HEK293 (cell line): ENCODE measurements at regions not wholly inside any gene's neighbourhood (a gene's known extent, or its start where the extent isn't known, plus 50 kb on each side); places are given as distances from the start of the nearest gene placed in this dataset.

ENCODE experiments used
- CTCF ChIA-PET: fragments of 350-600 bp; formaldehyde crosslinking; extraction: SDS; loops from one replicate; lab custom pipeline; 2021; ENCODE audit warnings: antibody characterized with exemption; lab: Yijun Ruan, JAX
- POLR2A ChIA-PET: fragments of 300-600 bp; formaldehyde crosslinking; extraction: SDS; loops from one replicate; lab custom pipeline; 2020; ENCODE audit warnings: antibody characterized with exemption, inconsistent platforms; lab: Yijun Ruan, JAX
- H3K27ac ChIP-seq: fragments of 200-500 bp; sonication (Bioruptor generic); 2 replicates; pipeline ENCODE4 v1.5.1; 2014; ENCODE audit warnings: low read depth, low read length, control low read depth, inconsistent platforms; ENCODE audit errors: extremely low read depth
- H3K36me3 ChIP-seq, 2 experiments: fragments of 200-500 bp in 1 of 2; sonication (Bioruptor generic) in 1 of 2; 1 replicate in 1 of 2; 2 replicates in 1 of 2; pipeline ENCODE4 v1.5.1; 2014 to 2017; ENCODE audit warnings: inconsistent platforms in 2 of 2, low read length in 2 of 2; ENCODE audit not compliant: control insufficient read depth in 2 of 2, insufficient read depth in 1 of 2
- H3K4me1 ChIP-seq: fragments of 200-500 bp; sonication (Bioruptor generic); 2 replicates; pipeline ENCODE4 v1.5.1; 2014; ENCODE audit warnings: mild to moderate bottlenecking, low read length, inconsistent platforms; ENCODE audit not compliant: control insufficient read depth, insufficient read depth
- H3K4me3 ChIP-seq: 2 replicates; pipeline ENCODE4 v1.5.1; 2011; ENCODE audit warnings: low read depth, mild to moderate bottlenecking, control low read depth, low read length, moderate library complexity
- H3K9me3 ChIP-seq: fragments of 200-500 bp; sonication (Bioruptor generic); 2 replicates; pipeline ENCODE4 v1.5.1; 2014; ENCODE audit warnings: low read depth, low read length, inconsistent platforms; ENCODE audit not compliant: control insufficient read depth, insufficient read depth
- CTCF ChIP-seq: fragments of 450-650 bp; formaldehyde crosslinking; IDR thresholded peaks from 2 replicates; pipeline ENCODE4 v1.5.1; 2016; ENCODE audit warnings: missing biosample characterization, missing genetic modification characterization
- GLI4 ChIP-seq: fragments of 450-650 bp; formaldehyde crosslinking; IDR thresholded peaks from 2 replicates; pipeline ENCODE4 v1.5.1; 2016; ENCODE audit warnings: missing biosample characterization, missing genetic modification characterization
- INSM2 ChIP-seq: fragments of 450-650 bp; formaldehyde crosslinking; IDR thresholded peaks from 2 replicates; pipeline ENCODE4 v1.5.1; 2016; ENCODE audit warnings: missing biosample characterization, missing genetic modification characterization
- KLF10 ChIP-seq: fragments of 450-650 bp; IDR thresholded peaks from 2 replicates; pipeline ENCODE4 v1.5.1; 2018; ENCODE audit warnings: missing biosample characterization, mild to moderate bottlenecking, missing genetic modification characterization
- KLF9 ChIP-seq: fragments of 450-650 bp; formaldehyde crosslinking; IDR thresholded peaks from 2 replicates; pipeline ENCODE4 v1.5.1; 2016; ENCODE audit warnings: missing biosample characterization, missing genetic modification characterization, low read depth
- OVOL3 ChIP-seq: fragments of 450-650 bp; formaldehyde crosslinking; IDR thresholded peaks from 2 replicates; pipeline ENCODE4 v1.5.1; 2016; ENCODE audit warnings: missing biosample characterization, missing genetic modification characterization
- PATZ1 ChIP-seq: fragments of 450-650 bp; formaldehyde crosslinking; IDR thresholded peaks from 2 replicates; pipeline ENCODE4 v1.5.1; 2016; ENCODE audit warnings: missing biosample characterization, missing genetic modification characterization
- RBAK ChIP-seq: fragments of 450-650 bp; formaldehyde crosslinking; IDR thresholded peaks from 2 replicates; pipeline ENCODE4 v1.5.1; 2016; ENCODE audit warnings: missing biosample characterization, missing genetic modification characterization
- SP2 ChIP-seq: fragments of 450-650 bp; formaldehyde crosslinking; IDR thresholded peaks from 2 replicates; pipeline ENCODE4 v1.5.1; 2016; ENCODE audit warnings: missing biosample characterization, missing genetic modification characterization
- WT1 ChIP-seq: fragments of 450-650 bp; formaldehyde crosslinking; IDR thresholded peaks from 2 replicates; pipeline ENCODE4 v1.5.1; 2016; ENCODE audit warnings: missing biosample characterization, missing genetic modification characterization
- ZBTB1 ChIP-seq: fragments of 450-650 bp; formaldehyde crosslinking; IDR thresholded peaks from 2 replicates; pipeline ENCODE4 v1.5.1; 2016; ENCODE audit warnings: missing biosample characterization, missing genetic modification characterization
- ZNF112 ChIP-seq: fragments of 450-650 bp; formaldehyde crosslinking; IDR thresholded peaks from 2 replicates; pipeline ENCODE4 v1.5.0; 2017; ENCODE audit warnings: missing biosample characterization, missing genetic modification characterization
- ZNF114 ChIP-seq: fragments of 450-650 bp; formaldehyde crosslinking; IDR thresholded peaks from 2 replicates; pipeline ENCODE4 v1.5.0; 2017; ENCODE audit warnings: missing biosample characterization, missing genetic modification characterization
- ZNF133 ChIP-seq: fragments of 450-650 bp; formaldehyde crosslinking; IDR thresholded peaks from 2 replicates; pipeline ENCODE4 v1.5.1; 2016; ENCODE audit warnings: missing biosample characterization, missing genetic modification characterization
- ZNF140 ChIP-seq: fragments of 450-650 bp; formaldehyde crosslinking; IDR thresholded peaks from 2 replicates; pipeline ENCODE4 v1.5.1; 2016; ENCODE audit warnings: missing biosample characterization, missing genetic modification characterization
- ZNF221 ChIP-seq: fragments of 450-650 bp; formaldehyde crosslinking; IDR thresholded peaks from 2 replicates; pipeline ENCODE4 v1.5.1; 2017; ENCODE audit warnings: missing biosample characterization, missing genetic modification characterization, borderline replicate concordance
- ZNF354C ChIP-seq: fragments of 450-650 bp; formaldehyde crosslinking; IDR thresholded peaks from 2 replicates; pipeline ENCODE4 v1.5.1; 2016; ENCODE audit warnings: missing biosample characterization, missing genetic modification characterization, low read depth, borderline replicate concordance
- ZNF433 ChIP-seq: fragments of 450-650 bp; formaldehyde crosslinking; IDR thresholded peaks from 2 replicates; pipeline ENCODE4 v1.5.1; 2016; ENCODE audit warnings: missing biosample characterization, missing genetic modification characterization, low read depth
- ZNF488 ChIP-seq: fragments of 450-650 bp; formaldehyde crosslinking; IDR thresholded peaks from 2 replicates; pipeline ENCODE4 v1.5.1; 2016; ENCODE audit warnings: missing biosample characterization, missing genetic modification characterization
- ZNF521 ChIP-seq: fragments of 450-650 bp; formaldehyde crosslinking; IDR thresholded peaks from 2 replicates; pipeline ENCODE4 v1.5.1; 2017; ENCODE audit warnings: missing biosample characterization, mild to moderate bottlenecking, missing genetic modification characterization
- ZNF560 ChIP-seq: fragments of 450-650 bp; formaldehyde crosslinking; IDR thresholded peaks from 2 replicates; pipeline ENCODE4 v1.5.1; 2017; ENCODE audit warnings: missing biosample characterization, missing genetic modification characterization, borderline replicate concordance
- ZNF596 ChIP-seq: fragments of 450-650 bp; IDR thresholded peaks from 2 replicates; pipeline ENCODE4 v1.5.0; 2018; ENCODE audit warnings: missing biosample characterization, mild to moderate bottlenecking, missing genetic modification characterization, moderate library complexity
- ZNF660 ChIP-seq: fragments of 450-650 bp; IDR thresholded peaks from 2 replicates; pipeline ENCODE4 v1.5.1; 2018; ENCODE audit warnings: missing biosample characterization, mild to moderate bottlenecking, missing genetic modification characterization
- ZNF692 ChIP-seq: fragments of 450-650 bp; formaldehyde crosslinking; IDR thresholded peaks from 2 replicates; pipeline ENCODE4 v1.5.1; 2016; ENCODE audit warnings: missing biosample characterization, missing genetic modification characterization
- ZNF701 ChIP-seq: fragments of 450-650 bp; formaldehyde crosslinking; IDR thresholded peaks from 2 replicates; pipeline ENCODE4 v1.5.1; 2016; ENCODE audit warnings: missing biosample characterization, missing genetic modification characterization
- ZSCAN30 ChIP-seq: fragments of 450-650 bp; IDR thresholded peaks from 2 replicates; pipeline ENCODE4 v1.5.1; 2018; ENCODE audit warnings: missing biosample characterization, mild to moderate bottlenecking, missing genetic modification characterization, moderate library complexity

- TF ChIP-seq CTCF (tag by site-specific recombination) = no peak
- TF ChIP-seq ZNF488 (tag by site-specific recombination) = no peak
- no peak for TF ChIP-seq ZNF133
- no peak for TF ChIP-seq ZNF560 (tag by site-specific recombination)
Observed at GRCh38 chr6:164007881-164008280, 593.4 kb downstream of the QKI start (continued).

- POLR2A ChIA-PET = no interaction called here
- CTCF ChIA-PET = no interaction called here
Observed at GRCh38 chr6:164006459-164006858, 591.9 kb downstream of the QKI start.

GRCh38 chr6:164005004-164005711 lies 590.6 kb downstream of the QKI start:
- POLR2A ChIA-PET = no interaction called here
- CTCF ChIA-PET = no interaction called here
- Histone ChIP-seq H3K4me3 (no peak overlapping the region), H3K36me3 (no peaks in the 10 kb centered on the region), H3K9me3 (no peaks in the 10 kb centered on the region), H3K4me1 (no peaks in the 10 kb centered on the region), H3K27ac (no peak overlapping the region)
- TF ChIP-seq GLI4 (tag by site-specific recombination) (no peak), PATZ1 (no peak), ZNF521 (tag by site-specific recombination) (no peak), ZBTB1 (tag by site-specific recombination) (no peak), SP2 (tag by site-specific recombination) (no peak), ZNF596 (tag by site-specific recombination) (no peak), ZNF112 (no peak), OVOL3 (tag by site-specific recombination) (no peak), KLF9 (tag by site-specific recombination) (no peak), ZSCAN30 (no peak), ZNF701 (tag by site-specific recombination) (no peak), ZNF433 (tag by site-specific recombination) (no peak), RBAK (tag by site-specific recombination) (no peak), ZNF221 (tag by site-specific recombination) (no peak)

More at GRCh38 chr6:164006459-164006858, 591.9 kb downstream of the QKI start:
- H3K4me3 ChIP-seq = no peak overlapping the region
- H3K4me1 ChIP-seq = no peaks in the 10 kb centered on the region
- no peaks in the 10 kb centered on the region for H3K9me3 ChIP-seq
- no peaks in the 10 kb centered on the region for H3K36me3 ChIP-seq
- TF ChIP-seq ZNF354C (tag by site-specific recombination) = no peak
- TF ChIP-seq KLF10 = no peak
- no peak for TF ChIP-seq ZNF692 (tag by site-specific recombination)
- TF ChIP-seq ZNF140 (tag by site-specific recombination) = no peak
- TF ChIP-seq INSM2 = no peak
- TF ChIP-seq ZNF114 (tag by site-specific recombination) = no peak
- no peak for TF ChIP-seq ZNF660 (tag by site-specific recombination)
- no peak for TF ChIP-seq ZNF521 (tag by site-specific recombination)
- TF ChIP-seq WT1 (tag by site-specific recombination) = no peak
- no peak overlapping the region for H3K27ac ChIP-seq
